Type B pancreatic cell (in vitro differentiated cells): ENCODE measurements at regions not wholly inside any gene's neighbourhood (a gene's known extent, or its start where the extent isn't known, plus 50 kb on each side); places are given as distances from the start of the nearest gene placed in this dataset.

ENCODE experiments used
- DNase-seq: peaks from one replicate; pipeline ENCODE4 v3.0.0; 2021; ENCODE audit warnings: mixed read lengths; ENCODE audit not compliant: unreplicated experiment; ENCODE audit errors: extremely low spot score
- H3K27ac Mint-ChIP-seq: 2 replicates; pipeline ENCODE4 v1.8.0; 2021; ENCODE audit warnings: mild to moderate bottlenecking, mixed read lengths
- H3K27me3 Mint-ChIP-seq: 2 replicates; pipeline ENCODE4 v1.8.0; 2021; ENCODE audit warnings: mixed read lengths
- H3K36me3 Mint-ChIP-seq: 2 replicates; pipeline ENCODE4 v1.8.0; 2021; ENCODE audit warnings: mixed read lengths
- H3K4me1 Mint-ChIP-seq: one replicate; pipeline ENCODE4 v1.8.0; 2021; ENCODE audit warnings: mixed read lengths; ENCODE audit not compliant: unreplicated experiment
- H3K4me3 Mint-ChIP-seq: 2 replicates; pipeline ENCODE4 v1.8.0; 2021; ENCODE audit warnings: mild to moderate bottlenecking, mixed read lengths
- H3K9me3 Mint-ChIP-seq: 2 replicates; pipeline ENCODE4 v1.8.0; 2021; ENCODE audit warnings: mixed read lengths
- CTCF ChIP-seq: fragments of 200-600 bp; sonication (generic); conservative IDR thresholded peaks from 2 replicates; pipeline ENCODE4 v1.5.0; 2021; ENCODE audit warnings: antibody characterized with exemption, mild to moderate bottlenecking

GRCh38 chr4:81571105-81571504, 99.4 kb upstream of the RASGEF1B start:
- TF ChIP-seq CTCF: no peak
- no peak overlapping the region for H3K4me3 Mint-ChIP-seq
- H3K27ac Mint-ChIP-seq: no peak overlapping the region
- H3K4me1 Mint-ChIP-seq: peaks cover 17% of the 10 kb centered on the region
- H3K9me3 Mint-ChIP-seq: no peaks in the 10 kb centered on the region
- H3K36me3 Mint-ChIP-seq: no peaks in the 10 kb centered on the region
- H3K27me3 Mint-ChIP-seq: no peaks in the 10 kb centered on the region
- DNase-seq: no peak

- DNase-seq: no peak
- Mint-ChIP-seq H3K9me3 (no peaks in the 10 kb centered on the region), H3K27ac (no peak overlapping the region), H3K27me3 (no peaks in the 10 kb centered on the region), H3K4me1 (peaks cover 18% of the 10 kb centered on the region), H3K4me3 (no peak overlapping the region), H3K36me3 (no peaks in the 10 kb centered on the region)
- TF ChIP-seq CTCF: no peak
These were observed 94.5 kb upstream of the RASGEF1B start for GRCh38 chr4:81566161-81566591.

- no peak overlapping the region for H3K4me3 Mint-ChIP-seq
- no peaks in the 10 kb centered on the region for H3K9me3 Mint-ChIP-seq
- DNase-seq: no peak
- H3K4me1 Mint-ChIP-seq: peaks cover 18% of the 10 kb centered on the region
- no peaks in the 10 kb centered on the region for H3K36me3 Mint-ChIP-seq
- TF ChIP-seq CTCF: no peak
- no peaks in the 10 kb centered on the region for H3K27me3 Mint-ChIP-seq
- H3K27ac Mint-ChIP-seq: no peak overlapping the region
These were observed 93.6 kb upstream of the RASGEF1B start for GRCh38 chr4:81565142-81565870.

- Mint-ChIP-seq H3K4me3 (no peak overlapping the region), H3K9me3 (no peaks in the 10 kb centered on the region), H3K27ac (no peak overlapping the region), H3K4me1 (peaks cover 18% of the 10 kb centered on the region), H3K27me3 (no peaks in the 10 kb centered on the region), H3K36me3 (no peaks in the 10 kb centered on the region)
- no peak for DNase-seq
- TF ChIP-seq CTCF: no peak
These were observed 92.3 kb upstream of the RASGEF1B start for GRCh38 chr4:81564025-81564424.

GRCh38 chr4:81562093-81562492, 90.4 kb upstream of the RASGEF1B start:
- no peaks in the 10 kb centered on the region for H3K9me3 Mint-ChIP-seq
- no peak for TF ChIP-seq CTCF
- H3K27me3 Mint-ChIP-seq: no peaks in the 10 kb centered on the region
- H3K27ac Mint-ChIP-seq: no peak overlapping the region
- H3K36me3 Mint-ChIP-seq: no peaks in the 10 kb centered on the region
- peaks cover 18% of the 10 kb centered on the region for H3K4me1 Mint-ChIP-seq
- no peak for DNase-seq
- no peak overlapping the region for H3K4me3 Mint-ChIP-seq
